ENCODE measurements at regions not wholly inside any gene's neighbourhood (a gene's known extent, or its start where the extent isn't known, plus 50 kb on each side); places are given as distances from the start of the nearest gene placed in this dataset.

DNA sequence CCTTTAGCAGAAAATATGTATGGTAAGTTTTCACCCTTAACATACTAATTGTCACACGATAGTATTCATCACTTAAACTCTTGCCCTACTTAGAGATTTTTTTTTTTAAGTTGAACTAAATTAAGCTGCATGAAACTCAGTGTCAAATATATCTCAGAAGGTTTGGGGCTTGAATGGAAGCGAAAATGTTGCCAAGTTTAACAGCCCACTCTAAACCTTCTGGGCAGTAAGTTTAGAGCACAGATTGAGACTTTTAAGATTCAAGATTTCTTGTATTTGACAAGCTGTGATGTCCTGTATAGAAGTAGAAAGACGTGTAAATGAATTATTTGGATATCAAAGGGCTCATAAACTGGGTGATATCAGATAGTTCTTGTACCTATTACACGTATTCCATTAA, 287.3 kb upstream of the FLRT2 start:
- TF ChIP-seq, protein P1, sequence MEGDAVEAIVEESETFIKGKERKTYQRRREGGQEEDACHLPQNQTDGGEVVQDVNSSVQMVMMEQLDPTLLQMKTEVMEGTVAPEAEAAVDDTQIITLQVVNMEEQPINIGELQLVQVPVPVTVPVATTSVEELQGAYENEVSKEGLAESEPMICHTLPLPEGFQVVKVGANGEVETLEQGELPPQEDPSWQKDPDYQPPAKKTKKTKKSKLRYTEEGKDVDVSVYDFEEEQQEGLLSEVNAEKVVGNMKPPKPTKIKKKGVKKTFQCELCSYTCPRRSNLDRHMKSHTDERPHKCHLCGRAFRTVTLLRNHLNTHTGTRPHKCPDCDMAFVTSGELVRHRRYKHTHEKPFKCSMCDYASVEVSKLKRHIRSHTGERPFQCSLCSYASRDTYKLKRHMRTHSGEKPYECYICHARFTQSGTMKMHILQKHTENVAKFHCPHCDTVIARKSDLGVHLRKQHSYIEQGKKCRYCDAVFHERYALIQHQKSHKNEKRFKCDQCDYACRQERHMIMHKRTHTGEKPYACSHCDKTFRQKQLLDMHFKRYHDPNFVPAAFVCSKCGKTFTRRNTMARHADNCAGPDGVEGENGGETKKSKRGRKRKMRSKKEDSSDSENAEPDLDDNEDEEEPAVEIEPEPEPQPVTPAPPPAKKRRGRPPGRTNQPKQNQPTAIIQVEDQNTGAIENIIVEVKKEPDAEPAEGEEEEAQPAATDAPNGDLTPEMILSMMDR (IDR thresholded peaks at IDR 0.05; ENCODE audit: low read length, missing control alignments): no peak
- H3K4me3 ChIP-seq (replicated peaks; ENCODE audit: low read depth, low read length): no peak overlapping the region
- no peak for DNase-seq (ENCODE audit: low read depth)

DNA sequence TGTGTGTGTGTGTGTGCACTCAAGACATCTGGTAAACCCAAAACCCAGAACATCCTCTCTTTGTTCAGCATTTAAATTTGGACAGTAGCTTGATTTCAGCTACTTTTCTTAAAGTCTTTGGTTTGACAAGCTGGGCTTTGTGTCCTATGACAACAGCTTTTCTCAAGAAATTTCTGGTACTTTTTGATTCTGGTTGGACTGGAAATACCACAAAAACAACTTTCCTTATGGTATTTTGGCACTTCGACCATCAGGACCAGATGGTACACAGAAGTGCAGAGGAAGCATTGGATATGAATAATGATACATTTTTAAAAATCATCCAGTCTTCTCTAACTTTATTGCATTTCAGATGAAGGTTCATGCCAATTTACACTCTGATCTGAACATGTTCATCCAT, 286.6 kb upstream of the FLRT2 start:
- TF ChIP-seq, protein P1 (IDR thresholded peaks at IDR 0.05; ENCODE audit: low read length, missing control alignments): no peak
- DNase-seq (ENCODE audit: low read depth): no peak
- no peak overlapping the region for H3K4me3 ChIP-seq (replicated peaks; ENCODE audit: low read depth, low read length)

DNA sequence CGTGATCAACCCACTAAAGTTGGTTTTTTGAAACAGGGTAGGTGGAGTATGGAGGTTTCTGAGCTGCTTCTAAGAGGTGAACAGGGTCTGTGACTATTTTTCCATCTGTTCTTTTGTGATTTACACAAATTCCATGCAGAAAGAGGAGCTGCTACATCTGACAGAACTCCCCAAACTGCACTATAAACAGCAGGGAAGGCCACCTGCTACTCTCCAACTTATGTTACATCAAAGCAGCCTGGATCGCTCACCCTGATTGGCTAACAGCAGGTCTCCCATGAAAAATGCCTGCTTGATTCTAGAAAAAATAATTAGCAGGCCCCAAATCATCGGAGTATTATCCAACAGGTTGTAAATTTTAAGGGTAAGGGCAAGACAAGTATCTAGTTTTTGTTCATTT, 282.9 kb upstream of the FLRT2 start:
- TF ChIP-seq, protein P1 (IDR thresholded peaks at IDR 0.05; ENCODE audit: low read length, missing control alignments): no peak
- H3K4me3 ChIP-seq (replicated peaks; ENCODE audit: low read depth, low read length): no peak overlapping the region
- DNase-seq (ENCODE audit: low read depth): no peak

DNA sequence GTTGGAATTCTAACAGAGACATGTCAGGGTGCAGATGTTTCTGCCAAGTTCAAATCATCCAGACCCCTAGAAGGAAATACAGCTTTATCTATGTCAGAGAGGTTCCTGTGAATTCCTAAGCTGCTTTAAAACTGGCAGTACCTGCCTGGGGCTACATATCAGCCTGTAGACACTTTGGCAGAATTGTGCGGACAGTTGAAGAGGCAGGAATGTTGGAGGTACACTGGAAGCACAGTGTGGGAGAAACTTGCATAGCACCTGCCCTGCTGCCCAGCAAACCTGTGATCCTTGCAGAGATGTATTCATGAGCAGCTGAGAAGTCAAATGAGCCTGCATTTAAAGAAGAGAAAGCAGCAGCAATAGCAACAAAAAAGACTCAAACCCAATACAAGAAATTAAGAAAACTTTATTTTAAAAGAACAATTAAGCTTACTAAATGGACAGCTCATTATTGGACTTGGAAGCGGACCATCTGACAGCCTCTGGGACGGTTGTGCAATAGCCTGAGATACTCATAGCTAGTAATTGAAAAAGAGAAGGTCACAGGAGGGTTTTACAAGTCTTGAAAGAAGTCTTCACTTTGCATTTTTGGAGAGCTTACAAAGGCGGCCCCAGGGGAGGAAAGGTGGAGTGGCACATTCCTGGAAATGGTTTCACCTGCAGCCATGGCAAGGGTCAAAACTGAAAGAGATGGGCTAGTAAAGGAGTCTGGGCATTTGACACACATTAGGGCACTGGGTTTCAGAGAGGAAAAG, 280.9 kb upstream of the FLRT2 start:
- H3K4me3 ChIP-seq (replicated peaks; ENCODE audit: low read depth, low read length): no peak overlapping the region
- TF ChIP-seq, protein P1 (IDR thresholded peaks at IDR 0.05; ENCODE audit: low read length, missing control alignments): no peak
- DNase-seq (ENCODE audit: low read depth): no peak

DNA sequence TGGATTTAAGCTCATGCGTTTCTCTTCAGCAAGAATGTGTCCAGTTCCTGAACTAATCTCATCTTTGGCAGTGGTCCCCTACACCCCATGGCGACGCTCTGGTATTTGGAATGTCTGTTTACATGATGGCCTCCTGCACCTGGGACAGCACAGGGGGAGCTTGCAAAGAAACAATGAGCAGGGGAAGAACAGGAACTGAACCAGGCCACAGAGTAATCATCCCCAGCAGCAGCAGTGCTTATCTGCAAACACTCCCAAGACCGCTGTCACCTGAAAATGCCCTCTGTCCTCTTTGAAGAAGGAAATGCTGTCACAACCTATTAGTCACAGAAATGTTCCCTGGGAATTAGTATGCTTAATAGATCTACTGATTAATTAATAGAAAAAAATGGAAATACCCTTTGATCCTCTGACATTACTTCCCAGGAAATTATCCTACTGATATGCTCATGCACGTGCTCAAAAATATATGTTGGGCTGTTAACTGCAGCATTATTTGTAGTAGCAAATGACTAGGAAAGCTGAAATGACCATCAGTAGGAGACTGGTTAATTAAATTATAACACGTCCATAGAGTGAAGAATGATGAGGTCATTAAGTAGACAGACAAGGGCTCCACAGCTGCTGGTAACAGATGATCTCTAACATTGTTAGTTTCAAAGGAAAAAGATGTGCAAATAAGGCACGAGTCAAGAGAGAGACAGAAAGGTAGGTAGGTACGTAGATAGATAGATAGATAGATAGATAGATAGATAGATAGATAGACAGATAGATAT, 279.3 kb upstream of the FLRT2 start:
- TF ChIP-seq, protein P1 (IDR thresholded peaks at IDR 0.05; ENCODE audit: low read length, missing control alignments): no peak
- H3K4me3 ChIP-seq (replicated peaks; ENCODE audit: low read depth, low read length): no peak overlapping the region
- no peak for DNase-seq (ENCODE audit: low read depth)

- H3K4me3 ChIP-seq (replicated peaks; ENCODE audit: low read depth, low read length): no peak overlapping the region
- TF ChIP-seq, protein P1 (IDR thresholded peaks at IDR 0.05; ENCODE audit: low read length, missing control alignments): no peak
- DNase-seq (ENCODE audit: low read depth): peak; percentile 62
Measured at GRCh38 chr14:85252011-85252410, 277.9 kb upstream of the FLRT2 start.

All from fibroblast of pulmonary artery (primary cell).